RPMI7951 (cell line): ENCODE measurements at regions not wholly inside any gene's neighbourhood (a gene's known extent, or its start where the extent isn't known, plus 50 kb on each side); places are given as distances from the start of the nearest gene placed in this dataset.
"Not testable (repeated sequence)": the region's sequence is repeated elsewhere in the genome, so short reads cannot be mapped to it uniquely, and the experiment has no call there.

Experiments
- DNase-seq: peaks from one replicate; pipeline ENCODE4 v3.0.0-alpha.2; 2012; ENCODE audit warnings: low read depth

DNA sequence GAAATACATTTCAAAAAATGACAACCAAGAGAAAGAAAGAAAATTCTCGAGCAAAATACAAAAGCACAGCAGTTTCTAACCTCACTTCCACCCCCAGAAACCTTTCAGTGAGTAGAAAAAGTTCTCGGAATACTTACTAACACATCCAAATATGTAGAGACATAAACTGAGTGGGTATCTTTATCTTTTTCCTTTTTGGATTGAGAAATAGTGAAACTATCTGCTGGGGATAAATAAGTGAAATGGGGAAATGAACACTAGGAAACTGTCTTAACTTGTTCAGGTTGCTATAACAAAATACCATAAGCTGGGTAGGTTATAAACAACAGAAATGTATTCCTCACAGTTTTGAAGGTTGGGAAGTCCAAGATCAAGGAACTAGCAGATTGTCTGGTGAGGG lies 72.0 kb downstream of the VCAM1 start:
- DNase-seq = no peak

DNA sequence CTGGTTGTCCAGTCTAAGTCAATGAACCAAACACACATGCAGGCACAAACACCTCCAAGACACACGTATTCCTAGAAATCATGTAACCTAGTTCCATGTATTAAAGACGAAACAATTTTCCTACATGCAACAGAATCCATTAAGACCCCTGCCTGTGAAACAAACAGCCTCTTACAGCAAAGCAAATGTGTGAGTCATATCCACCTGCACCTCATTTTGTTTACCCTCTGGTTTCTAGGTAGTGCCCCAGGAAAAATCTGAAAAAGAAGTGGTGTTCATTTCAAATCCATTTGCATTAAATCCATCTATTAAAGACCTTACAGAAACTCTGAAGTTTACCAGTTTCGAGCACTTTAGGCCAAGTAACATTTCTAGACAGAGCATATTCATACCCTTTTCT lies 74.1 kb downstream of the VCAM1 start:
- no peak for DNase-seq

DNA sequence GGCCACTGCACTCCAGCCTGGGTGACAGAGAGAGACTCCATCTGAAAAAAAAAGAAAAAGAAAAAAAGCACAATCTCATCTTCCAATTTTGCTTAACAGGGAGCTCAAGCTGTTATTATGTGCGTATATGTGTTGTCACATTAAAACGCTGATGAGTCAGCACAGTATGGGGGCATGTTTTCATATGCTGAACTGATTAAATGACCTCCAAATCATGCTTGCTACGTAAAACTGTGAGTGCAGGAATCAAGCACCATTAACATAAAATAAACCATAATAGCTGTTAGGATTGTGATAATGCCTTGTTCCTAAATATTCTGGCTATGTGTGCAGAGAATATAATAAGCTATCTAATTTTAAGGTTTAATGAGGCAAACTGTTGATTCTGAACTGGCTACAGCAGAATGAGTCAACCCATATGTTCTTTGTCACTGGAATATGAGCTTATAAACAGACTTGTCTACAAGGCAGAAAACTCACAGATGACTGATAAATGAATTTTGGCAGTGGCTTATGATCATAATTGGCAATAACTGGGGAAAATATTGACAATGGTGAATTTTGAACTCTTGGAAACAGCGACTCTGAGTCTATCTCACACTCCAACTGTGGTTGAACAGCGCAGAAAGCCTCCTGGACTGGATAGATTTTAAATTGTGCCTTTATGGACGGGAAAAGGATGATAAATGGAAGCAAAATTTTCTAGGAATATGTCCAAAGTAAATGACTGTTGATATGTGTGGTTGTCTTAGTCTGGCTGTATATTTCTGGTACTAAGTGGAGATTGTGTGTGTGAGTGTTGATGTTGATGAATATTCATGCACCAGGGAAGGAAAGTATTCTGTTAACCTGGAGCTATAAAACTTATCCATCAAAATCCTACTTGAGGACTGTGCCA lies 75.5 kb downstream of the VCAM1 start:
- no peak for DNase-seq

GRCh38 chr1:100795646-100795985 lies 76.1 kb downstream of the VCAM1 start:
- DNase-seq = no peak

DNA sequence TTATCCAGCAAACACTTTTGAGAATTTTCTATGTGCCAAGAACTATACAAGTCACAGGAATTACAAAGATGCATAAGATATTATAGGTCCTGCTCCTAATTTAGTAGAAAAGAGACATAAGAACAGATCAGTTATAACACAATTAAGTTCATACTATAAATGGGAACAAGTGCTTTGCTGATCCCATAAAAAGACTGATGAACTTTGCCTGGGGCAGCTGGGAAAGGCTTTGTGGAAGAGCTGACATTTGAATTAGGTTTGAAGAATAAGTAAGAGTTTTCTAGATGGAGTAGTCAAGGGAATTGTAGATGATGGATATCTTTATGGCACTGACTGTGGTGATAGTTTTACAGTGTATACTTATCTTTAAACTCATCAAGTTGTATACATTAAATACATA lies 76.5 kb downstream of the VCAM1 start:
- DNase-seq = no peak

DNA sequence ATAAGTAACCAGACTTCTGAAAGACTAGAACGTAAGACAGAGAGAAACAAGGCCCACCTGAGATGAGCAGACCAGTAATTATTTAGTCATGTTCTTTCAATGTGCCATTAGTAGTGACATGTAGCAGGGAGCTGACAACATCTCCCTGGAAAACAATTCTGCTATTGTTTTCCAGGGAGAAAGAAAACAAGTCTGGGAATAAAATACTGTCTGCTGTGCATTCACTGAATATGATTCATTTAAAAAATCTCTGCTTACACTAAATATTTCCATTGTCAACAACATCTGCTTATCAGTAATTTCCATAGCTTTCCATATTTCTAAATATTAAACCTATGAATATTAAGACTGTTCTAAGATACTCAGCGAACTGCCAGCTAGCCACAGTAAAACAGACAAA lies 80.0 kb downstream of the VCAM1 start:
- DNase-seq = peak; percentile 10

- DNase-seq = peak; percentile 2
These were observed 80.5 kb downstream of the VCAM1 start for GRCh38 chr1:100799954-100800612.

DNA sequence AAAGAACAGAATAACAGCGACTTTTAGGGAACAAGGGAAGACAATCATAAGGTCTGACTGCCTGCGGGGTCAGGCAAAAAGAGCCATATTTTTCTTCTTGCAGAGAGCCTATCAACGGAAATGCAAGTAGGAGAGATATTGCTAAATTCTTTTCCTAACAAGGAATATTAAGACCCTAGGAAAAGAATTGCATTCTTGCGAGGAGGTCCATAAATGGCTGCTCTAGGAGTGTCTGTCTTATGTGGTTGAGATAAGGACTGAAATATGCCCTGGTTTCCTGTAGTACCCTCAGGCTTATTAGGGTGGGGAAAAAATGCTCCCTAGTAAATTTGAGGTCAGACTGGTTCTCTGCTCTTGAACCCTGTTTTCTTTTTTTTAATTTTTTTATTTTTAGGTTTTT lies 81.7 kb downstream of the VCAM1 start:
- DNase-seq = not testable (repeated sequence)

DNA sequence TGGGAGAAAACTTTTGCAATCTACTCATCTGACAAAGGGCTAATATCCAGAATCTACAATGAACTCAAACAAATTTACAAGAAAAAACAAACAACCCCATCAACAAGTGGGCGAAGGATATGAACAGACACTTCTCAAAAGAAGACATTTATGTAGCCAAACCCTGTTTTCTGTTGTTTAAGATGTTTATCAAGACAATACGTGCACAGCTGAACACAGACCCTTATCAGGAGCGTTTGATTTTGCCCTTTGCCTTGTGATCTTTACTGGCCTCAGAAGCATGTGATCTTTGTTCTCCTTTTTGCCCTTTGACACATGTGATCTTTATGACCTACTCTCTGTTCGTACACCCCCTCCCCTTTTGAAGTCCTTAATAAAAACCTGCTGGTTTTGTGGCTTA lies 83.7 kb downstream of the VCAM1 start:
- not testable (repeated sequence) for DNase-seq

GRCh38 chr1:100806601-100807000 lies 87.1 kb downstream of the VCAM1 start:
- no peak for DNase-seq

- no peak for DNase-seq
These were observed 84.3 kb downstream of the EXTL2 start for GRCh38 chr1:100810360-100810759.

- DNase-seq = no peak
These were observed 82.8 kb downstream of the EXTL2 start for GRCh38 chr1:100811808-100812207.

- DNase-seq = not testable (repeated sequence)
These were observed 79.7 kb downstream of the EXTL2 start for GRCh38 chr1:100814938-100815337.

- DNase-seq = no peak
These were observed 78.6 kb downstream of the EXTL2 start for GRCh38 chr1:100816049-100816448.

GRCh38 chr1:100820195-100820594 lies 74.4 kb downstream of the EXTL2 start:
- not testable (repeated sequence) for DNase-seq

GRCh38 chr1:100821919-100822318 lies 72.7 kb downstream of the EXTL2 start:
- DNase-seq = not testable (repeated sequence)
